ENCODE measurements at regions not wholly inside any gene's neighbourhood (a gene's known extent, or its start where the extent isn't known, plus 50 kb on each side); places are given as distances from the start of the nearest gene placed in this dataset.

- no peak for DNase-seq (ENCODE audit: low read depth)
Measured at GRCh38 chr18:76202322-76202721, 292.7 kb downstream of the ZNF516 start.

GRCh38 chr18:76195601-76196000 is 299.4 kb downstream of the ZNF516 start:
- no peak for DNase-seq (ENCODE audit: low read depth)

- no peak for DNase-seq (ENCODE audit: low read depth)
Measured at GRCh38 chr18:76188097-76188496, 306.9 kb downstream of the ZNF516 start.

DNA sequence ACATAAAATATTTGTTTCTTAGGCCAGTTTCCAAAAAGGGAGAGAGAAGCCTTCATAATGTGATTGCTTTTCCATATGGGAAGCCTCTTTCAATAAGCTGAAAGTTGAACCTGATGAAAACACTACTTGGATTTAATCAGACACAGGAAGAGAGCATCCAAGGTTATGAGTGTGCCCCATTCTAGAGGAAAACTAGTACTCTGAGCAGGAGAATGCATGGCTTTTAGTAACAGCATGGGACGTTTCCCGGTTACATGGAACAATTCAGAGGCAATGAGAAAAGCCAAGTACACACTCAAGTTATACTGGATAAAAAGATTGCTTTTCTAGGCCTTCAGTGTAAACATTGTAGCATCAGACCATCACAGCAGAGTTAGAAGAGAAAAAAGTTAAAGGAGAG is 315.8 kb downstream of the ZNF516 start:
- no peak for DNase-seq (ENCODE audit: low read depth)

DNA sequence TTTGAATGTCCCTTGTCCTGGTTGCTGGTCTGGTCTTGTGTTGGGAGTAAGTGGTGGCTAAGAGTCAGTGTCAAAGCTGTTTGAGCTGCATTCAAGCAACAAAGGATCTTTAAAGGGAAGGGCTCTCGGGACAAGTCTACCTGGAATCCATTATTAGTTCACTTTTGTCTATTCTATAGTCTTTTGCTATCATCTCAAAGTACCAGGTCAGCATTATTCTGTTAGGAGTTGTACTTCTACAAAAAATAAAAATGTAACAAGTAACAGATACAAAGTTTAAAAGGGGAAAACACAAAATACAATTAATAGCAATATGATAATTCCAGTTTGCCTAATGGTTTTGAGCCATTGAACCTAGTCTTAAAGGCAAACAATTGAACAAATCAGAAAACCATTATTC is 317.9 kb downstream of the ZNF516 start:
- DNase-seq (ENCODE audit: low read depth), result no peak

GRCh38 chr18:76174451-76174850 is 320.6 kb downstream of the ZNF516 start:
- no peak for DNase-seq (ENCODE audit: low read depth)

DNA sequence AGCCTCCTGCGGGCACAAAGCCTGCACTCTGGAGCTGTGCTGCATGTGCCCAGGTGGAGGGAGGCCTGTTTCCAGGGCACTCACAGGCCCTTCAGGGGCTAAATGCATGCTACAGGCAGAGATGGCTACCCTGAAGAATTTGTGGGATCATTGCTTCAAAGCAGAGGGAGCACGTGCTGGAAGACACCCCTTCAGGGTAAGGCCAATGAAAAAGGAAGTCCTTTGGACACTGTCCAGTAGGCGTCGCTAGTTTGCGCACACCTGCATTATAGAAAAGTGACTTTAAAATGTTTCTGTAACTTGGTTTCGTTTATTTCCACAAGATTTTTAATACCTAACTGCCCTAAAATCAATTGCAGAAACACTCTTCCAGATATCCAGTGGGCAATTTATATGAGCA is 325.3 kb downstream of the ZNF516 start:
- DNase-seq (ENCODE audit: low read depth), result no peak

DNA sequence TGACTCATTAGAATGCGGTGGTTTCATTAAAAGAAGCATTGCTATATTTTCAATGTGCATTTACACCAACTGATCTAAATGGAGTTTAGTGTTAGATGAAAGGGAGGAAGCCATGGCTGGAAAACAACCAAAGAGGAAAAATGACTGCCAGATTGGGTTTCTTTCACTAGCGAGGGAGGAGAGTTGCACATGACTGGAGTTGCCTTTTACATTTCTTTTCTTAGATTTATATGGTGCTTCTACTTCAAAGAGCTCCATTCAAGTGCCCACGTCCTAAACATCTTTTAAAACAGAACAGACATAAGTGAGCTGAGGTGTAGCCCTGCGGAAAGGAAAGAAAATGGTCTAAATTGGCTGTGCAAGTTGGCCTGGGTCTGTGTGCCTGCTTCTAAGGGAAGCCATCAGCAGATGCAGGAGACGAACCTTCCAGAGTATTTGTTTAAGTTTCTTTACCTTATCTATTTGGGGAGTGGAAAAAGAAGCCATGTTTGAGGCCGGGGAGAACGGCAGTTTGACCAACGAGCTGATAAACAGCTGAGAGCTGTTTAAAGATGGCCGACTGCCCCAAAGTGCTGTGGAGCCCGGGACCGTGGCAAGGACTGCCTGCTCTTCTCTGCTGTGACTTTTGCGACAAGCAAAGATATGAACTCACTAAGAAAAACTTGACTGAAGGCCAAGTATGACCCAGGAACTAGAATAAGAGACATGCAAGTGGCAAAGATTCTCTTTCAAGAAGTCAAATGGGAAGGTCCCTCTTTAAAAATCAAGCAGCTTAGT is 327.0 kb downstream of the ZNF516 start:
- no peak for DNase-seq (ENCODE audit: low read depth)

- no peak for DNase-seq (ENCODE audit: low read depth)
Measured at GRCh38 chr18:76167410-76167809, 327.6 kb downstream of the ZNF516 start.

GRCh38 chr18:76162886-76163285 is 332.2 kb downstream of the ZNF516 start:
- no peak for DNase-seq (ENCODE audit: low read depth)

DNA sequence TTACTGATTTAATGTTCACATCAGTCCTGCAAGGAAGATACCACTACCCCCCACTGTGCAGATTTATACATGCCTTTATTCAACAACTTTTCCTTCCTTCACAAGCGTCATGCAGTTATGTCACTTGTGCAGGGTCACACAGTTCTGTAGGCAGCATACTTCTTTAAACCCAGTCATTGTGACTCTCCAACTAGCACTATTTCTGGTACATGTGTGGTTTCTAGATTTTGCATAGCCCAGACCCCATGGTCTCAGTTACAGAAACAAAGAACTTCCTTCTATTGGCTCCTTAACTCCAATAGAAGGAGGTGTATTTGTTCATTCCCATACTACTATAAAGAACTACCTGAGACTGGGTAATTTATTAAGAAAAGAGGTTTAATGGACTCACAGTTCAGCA is 333.1 kb downstream of the ZNF516 start:
- no peak for DNase-seq (ENCODE audit: low read depth)

GRCh38 chr18:76153691-76154090 is 341.4 kb downstream of the ZNF516 start:
- no peak for DNase-seq (ENCODE audit: low read depth)

GRCh38 chr18:76149734-76150133 is 345.3 kb downstream of the ZNF516 start:
- no peak for DNase-seq (ENCODE audit: low read depth)

GRCh38 chr18:76149284-76149683 is 345.8 kb downstream of the ZNF516 start:
- DNase-seq (ENCODE audit: low read depth), result no peak

DNA sequence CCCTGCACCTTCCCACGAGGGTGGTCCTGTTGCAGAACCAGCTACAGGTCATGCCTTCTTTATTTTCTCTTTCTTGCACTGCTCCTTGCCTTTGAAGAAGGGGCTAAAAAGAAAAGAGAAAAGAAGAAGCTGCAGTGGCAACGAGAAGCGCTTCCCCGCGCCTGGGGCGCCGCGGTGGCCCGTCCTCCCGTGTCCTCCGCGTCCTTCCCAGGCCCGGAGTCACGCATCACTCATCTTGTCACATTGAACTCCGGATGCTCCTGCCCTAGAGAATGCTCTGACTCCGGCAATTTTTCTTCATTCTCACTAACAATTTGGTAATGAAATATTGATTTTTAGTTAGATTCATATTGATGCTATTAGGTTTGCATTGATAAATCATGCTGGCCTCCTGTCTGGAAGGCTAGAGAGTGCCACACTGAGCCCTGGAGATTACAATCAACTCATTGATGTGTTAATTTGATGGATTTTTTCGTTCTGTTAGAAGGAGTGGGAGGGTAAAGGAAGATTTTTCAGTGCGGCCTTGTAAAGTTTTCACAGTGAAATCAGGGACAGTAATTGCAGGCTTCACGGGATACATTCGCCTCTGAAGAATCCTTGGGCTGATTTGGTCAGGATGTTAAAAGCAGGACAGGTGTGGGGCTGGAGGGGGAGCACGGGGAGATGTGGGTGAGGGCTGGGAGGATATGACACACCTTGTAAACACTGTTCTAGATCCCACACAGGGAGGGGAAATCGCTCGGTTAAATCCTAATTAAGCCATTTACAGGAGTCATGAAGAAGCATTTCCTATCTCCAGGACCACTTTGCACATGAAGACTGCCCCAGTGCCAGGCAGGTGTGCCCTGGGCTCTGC is 349.3 kb downstream of the ZNF516 start:
- DNase-seq (ENCODE audit: low read depth), result no peak

- DNase-seq (ENCODE audit: low read depth), result no peak
Measured at GRCh38 chr18:76144844-76145243, 350.2 kb downstream of the ZNF516 start.

- DNase-seq (ENCODE audit: low read depth), result no peak
Measured at GRCh38 chr18:76142611-76143010, 352.4 kb downstream of the ZNF516 start.

GRCh38 chr18:76139844-76140243 is 355.2 kb downstream of the ZNF516 start:
- DNase-seq (ENCODE audit: low read depth), result no peak

DNA sequence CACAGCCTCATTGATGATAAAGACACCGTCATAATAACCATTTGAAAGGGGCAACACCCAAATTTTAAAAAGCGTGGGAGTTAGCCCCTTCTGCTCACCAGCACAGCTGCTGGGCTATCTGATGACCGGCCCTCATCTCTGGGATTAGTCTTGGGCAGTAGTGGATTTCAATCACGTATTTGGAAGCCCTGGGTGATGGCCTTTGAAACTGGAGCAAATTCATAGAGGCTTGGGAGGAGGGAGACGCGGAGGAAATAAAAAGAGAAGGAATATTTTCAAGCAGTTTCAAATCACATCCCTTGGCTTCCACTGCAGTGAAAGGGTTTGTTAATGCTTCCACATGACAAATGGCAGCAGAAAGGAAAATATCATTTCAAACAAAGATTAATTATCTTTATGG is 357.8 kb downstream of the ZNF516 start:
- DNase-seq (ENCODE audit: low read depth), result no peak

DNA sequence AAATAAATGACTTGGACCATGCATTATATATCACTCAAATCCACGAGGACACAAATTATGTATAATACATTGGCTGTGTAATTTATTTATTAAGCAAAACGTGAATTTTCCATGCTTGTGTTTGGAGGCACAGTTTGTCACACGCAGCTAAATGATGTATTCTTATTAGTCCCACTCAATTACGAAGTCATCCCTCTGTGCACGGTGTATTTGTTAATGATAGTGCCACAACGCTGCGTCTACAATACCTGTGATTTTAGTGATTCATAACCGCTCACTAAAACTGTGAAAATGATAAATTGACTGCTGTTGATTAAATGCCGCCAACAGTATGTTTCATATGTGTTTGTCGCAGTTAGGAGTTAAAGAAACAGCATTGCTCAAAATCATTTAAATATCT is 358.3 kb downstream of the ZNF516 start:
- DNase-seq (ENCODE audit: low read depth), result no peak

DNA sequence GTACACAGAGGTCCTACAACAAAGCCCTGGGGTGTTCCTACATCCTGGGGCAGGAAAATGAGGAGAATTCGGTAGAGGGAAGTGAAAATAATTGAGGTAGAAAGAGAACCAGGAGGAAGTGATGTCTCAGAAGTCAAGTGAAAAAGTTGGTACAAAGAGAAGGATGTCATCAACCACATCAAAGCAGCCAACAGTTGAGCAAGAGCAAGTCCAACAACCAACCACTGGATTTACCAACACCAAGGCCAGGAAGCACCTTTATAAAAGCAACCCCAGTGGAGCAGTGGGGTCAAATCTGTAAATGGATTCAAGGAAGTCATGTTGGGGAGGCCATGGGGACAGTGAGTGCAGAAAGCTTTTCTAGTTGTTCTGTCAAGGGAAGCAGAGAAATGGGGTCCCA is 360.4 kb downstream of the ZNF516 start:
- no peak for DNase-seq (ENCODE audit: low read depth)

GRCh38 chr18:76133873-76134272 is 361.2 kb downstream of the ZNF516 start:
- DNase-seq (ENCODE audit: low read depth), result no peak

DNA sequence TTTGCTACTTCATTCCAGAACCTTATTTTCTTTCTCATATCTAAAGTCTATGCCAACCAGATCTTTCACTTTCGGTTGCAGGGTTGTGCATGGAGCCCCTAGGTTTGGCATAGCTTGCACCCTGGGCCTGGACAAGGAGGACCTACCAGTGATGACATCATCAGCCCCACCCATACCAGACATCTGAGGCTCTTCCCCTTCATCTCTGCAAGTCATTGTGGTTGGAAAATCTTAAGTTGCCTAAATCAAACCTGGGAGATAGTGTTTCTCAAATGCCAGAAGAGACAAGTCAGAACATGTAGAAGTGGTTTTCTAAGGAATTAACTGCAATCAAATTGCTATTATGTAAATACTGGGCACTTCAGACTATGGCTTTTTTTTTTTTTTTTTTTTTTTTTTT is 363.3 kb downstream of the ZNF516 start:
- no peak for DNase-seq (ENCODE audit: low read depth)
